ENCODE measurements at regions not wholly inside any gene's neighbourhood (a gene's known extent, or its start where the extent isn't known, plus 50 kb on each side); places are given as distances from the start of the nearest gene placed in this dataset.

DNA sequence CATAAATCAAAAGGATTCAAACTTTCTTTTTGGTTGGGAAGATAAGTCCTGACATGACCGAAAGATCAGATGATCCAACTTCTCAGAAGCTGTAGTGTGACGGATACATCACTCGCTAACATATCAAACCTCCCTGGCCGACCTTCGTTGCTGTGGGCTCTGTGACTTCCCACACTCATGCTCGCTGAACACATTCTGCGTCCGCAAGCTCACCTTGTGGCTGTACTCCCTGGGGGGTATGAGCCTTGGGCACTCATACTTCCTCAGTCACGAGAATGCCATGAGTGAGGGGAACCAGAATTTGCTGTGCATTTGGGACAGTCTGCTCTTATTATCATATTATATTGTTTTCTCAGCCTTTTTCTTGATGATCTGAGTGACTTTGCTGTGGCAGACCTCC is 105.4 kb downstream of the RWDD3 start:
- no peak overlapping the region for H3K4me3 ChIP-seq (ENCODE audit: low read depth, low read length)
- TF ChIP-seq, protein P1, sequence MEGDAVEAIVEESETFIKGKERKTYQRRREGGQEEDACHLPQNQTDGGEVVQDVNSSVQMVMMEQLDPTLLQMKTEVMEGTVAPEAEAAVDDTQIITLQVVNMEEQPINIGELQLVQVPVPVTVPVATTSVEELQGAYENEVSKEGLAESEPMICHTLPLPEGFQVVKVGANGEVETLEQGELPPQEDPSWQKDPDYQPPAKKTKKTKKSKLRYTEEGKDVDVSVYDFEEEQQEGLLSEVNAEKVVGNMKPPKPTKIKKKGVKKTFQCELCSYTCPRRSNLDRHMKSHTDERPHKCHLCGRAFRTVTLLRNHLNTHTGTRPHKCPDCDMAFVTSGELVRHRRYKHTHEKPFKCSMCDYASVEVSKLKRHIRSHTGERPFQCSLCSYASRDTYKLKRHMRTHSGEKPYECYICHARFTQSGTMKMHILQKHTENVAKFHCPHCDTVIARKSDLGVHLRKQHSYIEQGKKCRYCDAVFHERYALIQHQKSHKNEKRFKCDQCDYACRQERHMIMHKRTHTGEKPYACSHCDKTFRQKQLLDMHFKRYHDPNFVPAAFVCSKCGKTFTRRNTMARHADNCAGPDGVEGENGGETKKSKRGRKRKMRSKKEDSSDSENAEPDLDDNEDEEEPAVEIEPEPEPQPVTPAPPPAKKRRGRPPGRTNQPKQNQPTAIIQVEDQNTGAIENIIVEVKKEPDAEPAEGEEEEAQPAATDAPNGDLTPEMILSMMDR (IDR thresholded peaks at IDR 0.05; ENCODE audit: low read depth, low read length) = no peak

DNA sequence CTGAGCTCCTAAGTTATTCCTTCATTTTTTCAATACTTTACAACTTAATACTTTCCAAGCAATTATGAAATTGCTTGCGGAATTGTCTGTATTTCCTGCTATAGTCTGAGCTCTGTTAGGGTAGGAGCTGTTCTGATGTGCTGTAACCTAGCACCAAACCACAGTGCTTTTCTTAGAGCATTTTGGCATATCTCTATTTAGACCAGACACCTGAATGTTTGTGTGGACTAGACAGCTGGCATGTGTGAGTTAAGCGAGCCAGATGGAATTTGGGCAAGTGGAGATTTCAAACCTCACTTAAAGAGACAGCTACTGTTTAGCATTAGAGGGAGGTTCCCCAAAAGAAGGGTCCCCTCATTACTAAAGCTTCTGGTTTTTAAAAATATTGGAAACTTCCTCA is 106.1 kb downstream of the RWDD3 start:
- no peak overlapping the region for H3K4me3 ChIP-seq (ENCODE audit: low read depth, low read length)
- TF ChIP-seq, protein P1 (IDR thresholded peaks at IDR 0.05; ENCODE audit: low read depth, low read length) = no peak

DNA sequence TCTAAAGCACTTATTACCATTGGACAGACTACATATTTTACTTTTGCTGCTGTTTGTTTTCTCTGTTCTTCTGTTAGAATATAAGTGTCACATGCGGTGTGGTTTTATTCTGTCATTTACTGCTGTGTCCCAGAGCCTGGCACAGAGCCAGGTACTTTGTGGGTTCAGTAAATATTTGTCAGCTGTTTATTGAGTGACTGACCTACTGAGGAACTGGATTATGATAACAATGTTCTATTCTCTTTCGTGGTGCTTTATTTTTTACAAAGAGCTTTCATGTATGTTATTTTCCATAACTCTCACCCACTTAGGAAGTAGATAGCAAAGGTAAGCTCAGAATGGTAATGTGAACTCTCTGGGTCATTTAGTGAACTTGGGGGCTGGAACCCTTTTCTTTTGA is 118.8 kb downstream of the RWDD3 start:
- TF ChIP-seq, protein P1 (IDR thresholded peaks at IDR 0.05; ENCODE audit: low read depth, low read length) = no peak
- no peak overlapping the region for H3K4me3 ChIP-seq (ENCODE audit: low read depth, low read length)

DNA sequence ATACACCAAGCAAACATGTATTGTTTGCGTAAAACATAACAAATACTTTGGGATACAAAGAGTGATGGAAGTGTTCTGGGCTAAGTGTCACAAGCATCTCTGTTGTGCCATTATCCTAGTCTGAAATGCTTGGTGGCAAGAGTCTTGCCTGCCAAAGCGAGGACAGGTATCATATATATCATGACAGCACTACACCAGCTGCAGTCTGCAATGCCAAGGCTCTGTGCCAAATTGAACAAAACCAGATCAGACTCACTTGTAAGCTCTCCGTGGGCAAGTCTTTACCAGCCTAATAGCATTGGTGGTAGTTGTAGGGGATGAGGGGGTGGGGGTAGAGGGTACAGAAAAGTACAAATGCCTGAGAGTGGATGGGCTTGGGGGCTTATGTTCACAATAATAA is 119.2 kb downstream of the RWDD3 start:
- H3K4me3 ChIP-seq (ENCODE audit: low read depth, low read length) = no peak overlapping the region
- TF ChIP-seq, protein P1 (IDR thresholded peaks at IDR 0.05; ENCODE audit: low read depth, low read length) = no peak

DNA sequence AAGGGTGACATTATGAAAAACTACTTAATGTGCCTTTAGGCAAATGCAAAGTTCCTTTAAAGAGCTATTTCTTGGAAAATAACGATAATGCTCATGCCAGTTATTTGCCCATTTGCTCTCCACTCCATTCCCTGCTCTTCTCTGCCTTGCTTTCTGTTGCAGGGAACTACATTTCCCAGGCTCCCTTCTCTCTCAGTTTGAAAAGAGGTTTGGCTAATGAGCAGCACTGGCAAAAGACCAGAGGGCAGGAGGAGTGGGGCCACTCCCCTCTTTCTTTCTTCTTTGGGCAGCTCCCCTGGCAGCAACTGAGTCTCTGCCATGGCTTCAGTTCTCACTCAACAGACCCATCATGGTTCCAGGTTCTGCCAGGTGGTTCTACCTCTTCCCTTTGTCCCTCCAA is 130.5 kb downstream of the RWDD3 start:
- no peak overlapping the region for H3K4me3 ChIP-seq (ENCODE audit: low read depth, low read length)
- TF ChIP-seq, protein P1 (IDR thresholded peaks at IDR 0.05; ENCODE audit: low read depth, low read length) = no peak

DNA sequence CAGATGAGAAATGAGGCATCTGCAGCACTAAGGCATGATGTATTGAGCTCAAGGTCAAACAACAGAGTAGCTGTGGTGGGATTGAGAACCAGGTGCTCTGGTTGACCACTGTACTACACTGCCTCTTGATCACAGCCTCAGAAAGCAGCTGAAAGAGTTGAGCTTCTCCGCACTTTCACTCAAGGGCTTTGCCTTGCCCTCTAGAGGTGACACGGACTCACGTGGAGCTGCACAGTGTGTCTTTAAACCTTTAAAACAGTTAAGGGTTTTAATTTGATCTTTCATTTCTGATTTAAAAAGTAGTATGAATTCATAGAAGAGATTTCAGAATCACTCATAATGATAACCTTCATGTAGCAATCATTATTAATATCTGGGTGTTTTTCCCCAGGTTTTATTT is 132.5 kb downstream of the RWDD3 start:
- TF ChIP-seq, protein P1 (IDR thresholded peaks at IDR 0.05; ENCODE audit: low read depth, low read length) = no peak
- H3K4me3 ChIP-seq (ENCODE audit: low read depth, low read length) = no peak overlapping the region

DNA sequence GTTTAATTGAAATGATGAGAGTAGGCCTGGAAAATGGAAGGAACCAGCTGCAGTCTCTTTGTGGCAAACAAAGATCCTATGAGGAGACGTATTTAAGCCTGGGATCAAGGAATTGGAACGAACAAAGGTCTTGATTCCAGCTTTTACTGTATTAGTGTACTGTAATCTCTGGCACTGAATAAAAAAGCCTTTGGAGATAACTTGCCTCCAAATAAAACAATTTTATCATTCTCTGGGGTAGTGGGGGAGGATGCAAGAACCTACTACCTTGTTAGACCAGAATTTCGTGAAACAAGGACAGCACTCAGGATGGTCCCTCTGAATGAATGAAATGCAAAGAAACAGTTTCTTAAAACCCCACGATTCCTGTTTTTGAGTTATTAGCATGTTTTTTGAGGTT is 134.2 kb downstream of the RWDD3 start:
- TF ChIP-seq, protein P1 (IDR thresholded peaks at IDR 0.05; ENCODE audit: low read depth, low read length) = no peak
- H3K4me3 ChIP-seq (ENCODE audit: low read depth, low read length) = no peak overlapping the region
